ENCODE measurements at regions not wholly inside any gene's neighbourhood (a gene's known extent, or its start where the extent isn't known, plus 50 kb on each side); places are given as distances from the start of the nearest gene placed in this dataset.

DNA sequence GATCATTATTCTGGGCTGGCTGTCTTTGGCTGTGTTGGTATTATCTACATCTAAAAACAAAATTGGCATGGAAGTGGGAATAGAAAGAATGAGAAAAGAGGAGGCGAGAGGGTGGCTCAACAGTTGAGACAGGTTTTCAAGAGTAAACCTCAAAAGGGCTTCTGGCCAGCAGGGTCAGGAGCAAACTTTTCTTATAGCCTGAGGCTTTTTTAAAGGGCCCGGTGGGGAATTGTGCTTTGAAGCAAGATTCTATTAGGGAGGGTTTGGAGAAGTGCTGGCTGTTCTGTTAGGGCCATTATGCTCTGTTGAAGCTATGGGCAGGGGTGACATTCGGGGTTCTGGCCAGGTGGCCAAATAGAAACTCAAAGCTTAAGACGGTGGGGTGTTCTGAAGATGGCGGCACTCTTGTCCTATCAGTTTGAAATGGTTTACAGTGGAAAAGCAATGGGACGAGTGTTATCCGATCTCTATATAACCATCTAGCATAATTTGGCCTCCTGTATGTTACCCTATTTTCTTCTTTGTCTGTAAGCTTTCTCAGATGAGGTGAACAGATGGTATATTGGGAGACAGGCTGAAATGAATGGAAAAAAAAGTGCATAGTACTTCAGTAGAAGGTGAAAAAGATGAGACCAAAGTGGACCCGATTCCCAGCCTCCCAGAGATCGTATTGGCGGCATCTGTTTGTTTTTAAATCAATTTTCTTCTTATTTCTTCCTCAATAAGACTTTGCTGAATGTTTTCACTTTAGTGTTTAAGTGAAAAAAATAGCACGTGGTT, 132.1 kb upstream of the CNR1 start:
- TF ChIP-seq, protein P1, sequence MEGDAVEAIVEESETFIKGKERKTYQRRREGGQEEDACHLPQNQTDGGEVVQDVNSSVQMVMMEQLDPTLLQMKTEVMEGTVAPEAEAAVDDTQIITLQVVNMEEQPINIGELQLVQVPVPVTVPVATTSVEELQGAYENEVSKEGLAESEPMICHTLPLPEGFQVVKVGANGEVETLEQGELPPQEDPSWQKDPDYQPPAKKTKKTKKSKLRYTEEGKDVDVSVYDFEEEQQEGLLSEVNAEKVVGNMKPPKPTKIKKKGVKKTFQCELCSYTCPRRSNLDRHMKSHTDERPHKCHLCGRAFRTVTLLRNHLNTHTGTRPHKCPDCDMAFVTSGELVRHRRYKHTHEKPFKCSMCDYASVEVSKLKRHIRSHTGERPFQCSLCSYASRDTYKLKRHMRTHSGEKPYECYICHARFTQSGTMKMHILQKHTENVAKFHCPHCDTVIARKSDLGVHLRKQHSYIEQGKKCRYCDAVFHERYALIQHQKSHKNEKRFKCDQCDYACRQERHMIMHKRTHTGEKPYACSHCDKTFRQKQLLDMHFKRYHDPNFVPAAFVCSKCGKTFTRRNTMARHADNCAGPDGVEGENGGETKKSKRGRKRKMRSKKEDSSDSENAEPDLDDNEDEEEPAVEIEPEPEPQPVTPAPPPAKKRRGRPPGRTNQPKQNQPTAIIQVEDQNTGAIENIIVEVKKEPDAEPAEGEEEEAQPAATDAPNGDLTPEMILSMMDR (IDR thresholded peaks at IDR 0.05): no peak
- no peak for TF ChIP-seq POLR2A (IDR thresholded peaks at IDR 0.05)
